B cell (primary cell): ENCODE measurements at regions not wholly inside any gene's neighbourhood (a gene's known extent, or its start where the extent isn't known, plus 50 kb on each side); places are given as distances from the start of the nearest gene placed in this dataset.

Experiments used
- EZH2 ChIP-seq: IDR thresholded peaks from 2 replicates; pipeline ENCODE4 v1.6.1; 2012; ENCODE audit warnings: borderline replicate concordance, low read depth, mild to moderate bottlenecking, moderate library complexity, low read length; ENCODE audit not compliant: insufficient read depth, poor library complexity, severe bottlenecking
- TF ChIP-seq, protein P1 (sequence below): fragments of 200-600 bp; IDR thresholded peaks from one replicate; pipeline ENCODE4 v1.8.0; 2022; ENCODE audit warnings: antibody characterized with exemption, mild to moderate bottlenecking

DNA sequence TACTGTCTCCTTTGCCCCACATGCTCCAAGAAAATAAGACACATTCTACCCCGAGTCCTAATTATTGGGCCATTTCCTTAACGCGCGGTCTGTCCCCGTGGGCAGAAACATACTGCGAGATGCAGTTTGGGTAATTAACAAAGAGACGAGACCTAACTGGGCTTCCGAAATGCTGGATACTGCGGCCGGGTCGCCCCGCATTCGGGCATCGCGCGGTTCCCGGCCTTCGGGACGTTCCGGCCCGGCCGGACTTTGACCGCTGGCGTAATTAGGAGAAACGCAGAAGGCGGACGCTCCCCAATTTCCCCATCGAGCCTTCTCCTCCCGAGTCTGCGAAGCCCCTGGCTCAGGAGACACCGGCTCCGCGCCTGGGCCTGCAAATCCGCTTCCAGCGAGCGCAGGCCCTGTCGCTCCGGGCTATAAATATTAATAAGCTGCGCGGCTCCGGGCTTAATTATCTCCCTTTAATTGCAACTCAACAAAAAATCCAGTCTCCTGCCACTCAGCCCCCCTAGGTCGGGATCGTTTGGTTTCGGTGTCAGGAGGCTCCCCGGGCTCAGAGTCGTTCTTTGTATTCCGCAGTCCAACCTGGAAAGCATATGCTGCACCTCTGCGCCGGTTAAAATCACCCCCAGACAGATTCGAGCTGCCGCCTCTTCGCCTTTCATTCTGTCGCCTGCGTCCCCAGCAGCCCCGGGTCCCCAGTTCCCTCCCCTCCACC lies 131.5 kb downstream of the SPAG6 start:
- TF ChIP-seq, protein P1, sequence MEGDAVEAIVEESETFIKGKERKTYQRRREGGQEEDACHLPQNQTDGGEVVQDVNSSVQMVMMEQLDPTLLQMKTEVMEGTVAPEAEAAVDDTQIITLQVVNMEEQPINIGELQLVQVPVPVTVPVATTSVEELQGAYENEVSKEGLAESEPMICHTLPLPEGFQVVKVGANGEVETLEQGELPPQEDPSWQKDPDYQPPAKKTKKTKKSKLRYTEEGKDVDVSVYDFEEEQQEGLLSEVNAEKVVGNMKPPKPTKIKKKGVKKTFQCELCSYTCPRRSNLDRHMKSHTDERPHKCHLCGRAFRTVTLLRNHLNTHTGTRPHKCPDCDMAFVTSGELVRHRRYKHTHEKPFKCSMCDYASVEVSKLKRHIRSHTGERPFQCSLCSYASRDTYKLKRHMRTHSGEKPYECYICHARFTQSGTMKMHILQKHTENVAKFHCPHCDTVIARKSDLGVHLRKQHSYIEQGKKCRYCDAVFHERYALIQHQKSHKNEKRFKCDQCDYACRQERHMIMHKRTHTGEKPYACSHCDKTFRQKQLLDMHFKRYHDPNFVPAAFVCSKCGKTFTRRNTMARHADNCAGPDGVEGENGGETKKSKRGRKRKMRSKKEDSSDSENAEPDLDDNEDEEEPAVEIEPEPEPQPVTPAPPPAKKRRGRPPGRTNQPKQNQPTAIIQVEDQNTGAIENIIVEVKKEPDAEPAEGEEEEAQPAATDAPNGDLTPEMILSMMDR = no peak
- TF ChIP-seq EZH2 = no peak
